Breast epithelium (tissue), 4 donors: ENCODE measurements at regions not wholly inside any gene's neighbourhood (a gene's known extent, or its start where the extent isn't known, plus 50 kb on each side); places are given as distances from the start of the nearest gene placed in this dataset.
A peak's percentile ranks its signal among the peaks of the same experiment; 100 is the strongest.

Experiments
- DNase-seq, 2 donors: peaks; one replicate each; pipeline ENCODE4 v3.0.0-alpha.2; 2019; ENCODE audit warnings: low spot score in 2 of 2
- H3K27ac ChIP-seq, 2 donors: fragments of 200-600 bp; sonication (generic) in 1 of 2; one replicate each; pipeline ENCODE4 v1.5.1; 2016 to 2019; ENCODE audit warnings: mild to moderate bottlenecking in 1 of 2
- H3K27me3 ChIP-seq, 2 donors: fragments of 200-600 bp; sonication (generic) in 1 of 2; one replicate each; pipeline versions ENCODE4 v1.5.1 to v1.6.0; 2017 to 2019; ENCODE audit warnings: control low read depth in 1 of 2, mild to moderate bottlenecking in 1 of 2
- H3K36me3 ChIP-seq: fragments of 200-600 bp; one replicate; pipeline ENCODE4 v1.5.1; 2019
- H3K4me1 ChIP-seq, 2 donors: fragments of 200-600 bp; sonication (generic); one replicate each; pipeline ENCODE4 v1.5.1; 2016 to 2019; ENCODE audit warnings: control low read depth in 1 of 2
- H3K4me3 ChIP-seq, 3 donors: fragments of 200-600 bp; sonication (generic); 1 replicate in 2 of 3; 2 replicates in 1 of 3; pipeline ENCODE4 v1.5.1; 2016 to 2019; ENCODE audit warnings: mild to moderate bottlenecking in 3 of 3, moderate library complexity in 2 of 3
- H3K9me3 ChIP-seq, 2 donors: fragments of 200-600 bp; sonication (generic) in 1 of 2; one replicate each; pipeline ENCODE4 v1.5.1; 2016 to 2019; ENCODE audit warnings: control low read depth in 1 of 2
- POLR2A ChIP-seq: fragments of 450-650 bp; IDR thresholded peaks from one replicate; pipeline ENCODE4 v1.6.1; 2016; ENCODE audit warnings: antibody characterized with exemption, mild to moderate bottlenecking, moderate library complexity
- POLR2AphosphoS5 ChIP-seq, 3 donors: sonication (generic); formaldehyde crosslinking; IDR thresholded peaks; one replicate each; pipeline ENCODE4 v1.6.1; 2017; ENCODE audit warnings: antibody characterized with exemption in 3 of 3
- intact Hi-C: fragments of 100-400 bp; cut with DNase I; formaldehyde crosslinking; loops from one replicate; pipeline ENCODE4 v1.15.1; 2023; ENCODE audit warnings: low total_unique reads
- TF ChIP-seq, protein P1 (sequence below), 3 donors: fragments of 450-650 bp; IDR thresholded peaks; one replicate each; pipeline ENCODE4 v1.5.1; 2016 to 2017; ENCODE audit warnings: antibody characterized with exemption in 3 of 3, mild to moderate bottlenecking in 3 of 3, moderate library complexity in 3 of 3

DNA sequence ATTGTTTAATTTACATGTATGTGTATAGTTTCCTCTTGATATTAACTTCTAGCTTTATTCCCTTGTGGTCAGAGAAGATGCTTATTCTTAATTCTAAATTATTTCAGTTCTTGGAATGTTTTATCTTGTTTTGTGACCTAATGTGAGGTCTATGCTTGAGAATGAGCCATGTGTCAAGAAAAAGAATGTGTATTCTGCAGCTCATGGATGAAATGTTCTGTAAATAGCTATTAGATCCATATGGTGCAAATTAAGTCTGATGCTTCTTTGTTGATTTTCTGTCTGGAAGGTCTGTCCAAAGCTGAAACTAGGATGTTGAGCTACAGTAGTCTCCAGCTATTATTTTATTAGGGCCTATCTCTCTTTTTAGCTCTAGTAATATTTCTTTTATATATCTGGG lies 187.3 kb upstream of the RASGEF1B start:
- TF ChIP-seq, protein P1, sequence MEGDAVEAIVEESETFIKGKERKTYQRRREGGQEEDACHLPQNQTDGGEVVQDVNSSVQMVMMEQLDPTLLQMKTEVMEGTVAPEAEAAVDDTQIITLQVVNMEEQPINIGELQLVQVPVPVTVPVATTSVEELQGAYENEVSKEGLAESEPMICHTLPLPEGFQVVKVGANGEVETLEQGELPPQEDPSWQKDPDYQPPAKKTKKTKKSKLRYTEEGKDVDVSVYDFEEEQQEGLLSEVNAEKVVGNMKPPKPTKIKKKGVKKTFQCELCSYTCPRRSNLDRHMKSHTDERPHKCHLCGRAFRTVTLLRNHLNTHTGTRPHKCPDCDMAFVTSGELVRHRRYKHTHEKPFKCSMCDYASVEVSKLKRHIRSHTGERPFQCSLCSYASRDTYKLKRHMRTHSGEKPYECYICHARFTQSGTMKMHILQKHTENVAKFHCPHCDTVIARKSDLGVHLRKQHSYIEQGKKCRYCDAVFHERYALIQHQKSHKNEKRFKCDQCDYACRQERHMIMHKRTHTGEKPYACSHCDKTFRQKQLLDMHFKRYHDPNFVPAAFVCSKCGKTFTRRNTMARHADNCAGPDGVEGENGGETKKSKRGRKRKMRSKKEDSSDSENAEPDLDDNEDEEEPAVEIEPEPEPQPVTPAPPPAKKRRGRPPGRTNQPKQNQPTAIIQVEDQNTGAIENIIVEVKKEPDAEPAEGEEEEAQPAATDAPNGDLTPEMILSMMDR (IDR thresholded peaks at IDR 0.05), result no peak
- TF ChIP-seq POLR2A (no peak), POLR2AphosphoS5 (IDR thresholded peaks at IDR 0.05) (no peak)
- no peak for DNase-seq
- no peaks in the 10 kb centered on the region for H3K36me3 ChIP-seq
- intact Hi-C loops, result no loop called here
- H3K9me3 ChIP-seq, result no peaks in the 10 kb centered on the region
- no peak overlapping the region for H3K4me3 ChIP-seq
- no peak overlapping the region for H3K27ac ChIP-seq
- peaks cover 0 to 5% of the 10 kb centered on the region in 2 donors for H3K4me1 ChIP-seq
- H3K27me3 ChIP-seq, result no peaks in the 10 kb centered on the region

DNA sequence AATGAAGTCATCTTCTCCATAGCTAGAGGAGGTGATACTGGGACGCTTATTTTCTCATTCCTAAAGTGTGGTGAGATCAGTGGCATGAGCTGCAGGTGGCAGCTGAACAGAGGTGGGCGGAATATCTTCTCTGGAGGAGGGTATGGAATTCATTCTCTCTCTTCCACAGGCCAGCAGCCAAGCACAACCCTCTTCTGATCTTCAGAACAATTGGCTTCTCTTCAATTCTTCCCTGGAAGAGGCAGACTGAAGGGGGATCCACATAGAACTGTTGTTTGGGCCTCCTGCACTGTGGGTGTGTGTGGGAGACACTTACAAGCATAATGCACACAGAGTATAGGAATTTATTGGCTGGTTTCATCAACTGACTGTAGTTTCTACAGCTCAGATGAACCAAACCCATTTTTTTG lies 180.4 kb upstream of the RASGEF1B start:
- Histone ChIP-seq H3K27ac (no peak overlapping the region), H3K4me1 (no peaks in the 10 kb centered on the region), H3K9me3 (no peaks in the 10 kb centered on the region), H3K27me3 (no peaks in the 10 kb centered on the region), H3K4me3 (no peak overlapping the region), H3K36me3 (no peaks in the 10 kb centered on the region)
- intact Hi-C loops, result no loop called here
- DNase-seq, result no peak
- TF ChIP-seq POLR2A (no peak), POLR2AphosphoS5 (IDR thresholded peaks at IDR 0.05) (no peak)
- TF ChIP-seq, protein P1 (IDR thresholded peaks at IDR 0.05), result no peak

DNA sequence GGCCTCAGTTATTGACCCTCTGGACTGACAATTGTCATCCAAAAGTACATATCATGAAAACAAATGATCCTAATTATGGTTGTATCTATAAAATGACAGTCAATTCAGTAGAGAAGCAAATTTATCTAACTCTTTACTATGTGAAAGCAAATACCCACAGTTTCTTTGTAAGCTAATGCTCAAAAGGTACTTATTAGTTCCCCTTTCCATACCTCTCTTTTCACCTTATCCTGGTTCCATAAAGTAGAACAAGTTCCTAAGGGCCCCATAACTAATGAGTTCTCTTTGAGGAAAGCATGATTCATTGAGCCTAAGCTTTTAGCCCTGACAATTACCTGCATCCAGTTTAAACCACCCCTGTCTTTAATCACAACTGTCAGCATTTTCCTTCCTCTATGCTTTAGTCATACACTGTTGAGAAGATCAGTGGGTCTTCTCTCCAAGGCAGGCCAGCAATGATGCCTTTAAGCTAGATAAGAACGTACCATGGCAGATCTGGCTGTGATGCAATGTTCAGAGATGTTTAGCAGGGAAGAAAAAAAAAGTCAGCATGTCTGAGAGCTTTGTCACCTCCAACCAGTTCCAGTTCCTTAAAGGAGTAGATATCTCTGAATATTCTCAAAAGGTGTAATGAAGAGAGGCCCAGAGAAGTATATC lies 179.7 kb upstream of the RASGEF1B start:
- intact Hi-C loops, result no loop called here
- no peak for DNase-seq
- peak overlapping the region in 1 of 2 donors; percentile 16 for H3K27ac ChIP-seq
- H3K36me3 ChIP-seq, result no peaks in the 10 kb centered on the region
- no peaks in the 10 kb centered on the region for H3K4me1 ChIP-seq
- TF ChIP-seq POLR2A (no peak), POLR2AphosphoS5 (IDR thresholded peaks at IDR 0.05) (no peak)
- TF ChIP-seq, protein P1 (IDR thresholded peaks at IDR 0.05), result no peak
- no peak overlapping the region for H3K4me3 ChIP-seq
- H3K9me3 ChIP-seq, result no peaks in the 10 kb centered on the region
- no peaks in the 10 kb centered on the region for H3K27me3 ChIP-seq

DNA sequence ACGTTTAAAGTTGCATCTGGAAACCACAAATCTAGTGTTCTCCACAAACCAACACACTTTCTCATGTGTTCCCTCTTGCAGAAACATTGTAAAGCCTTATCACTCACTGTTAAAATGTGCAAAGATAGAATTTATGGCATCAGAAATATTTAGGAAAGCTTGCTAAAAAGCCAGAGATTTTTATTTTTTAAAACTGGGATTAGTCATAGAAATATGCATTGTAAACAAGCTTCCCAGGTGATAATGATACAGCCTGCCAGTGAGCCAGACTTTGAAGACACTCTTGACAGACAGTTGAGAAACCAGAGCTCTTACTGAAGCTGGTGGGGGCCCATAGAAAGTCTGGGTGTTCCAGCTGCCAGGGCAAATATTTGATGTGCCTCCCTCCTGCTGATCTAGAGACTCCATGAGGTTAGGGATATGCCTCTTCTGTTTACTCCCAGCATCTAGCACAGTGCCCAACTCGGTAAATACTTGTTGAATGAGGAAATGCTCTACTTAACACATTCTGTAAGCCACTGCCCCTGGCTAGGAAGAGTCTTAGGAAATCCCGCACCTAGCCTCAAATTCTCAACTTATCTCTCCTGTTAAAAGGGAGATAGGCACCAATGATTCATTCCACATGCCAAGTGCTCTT lies 179.0 kb upstream of the RASGEF1B start:
- TF ChIP-seq POLR2AphosphoS5 (IDR thresholded peaks at IDR 0.05) (no peak), POLR2A (no peak)
- TF ChIP-seq, protein P1 (IDR thresholded peaks at IDR 0.05), result no peak
- no peak for DNase-seq
- Histone ChIP-seq H3K36me3 (no peaks in the 10 kb centered on the region), H3K4me1 (no peaks in the 10 kb centered on the region), H3K9me3 (no peaks in the 10 kb centered on the region), H3K4me3 (no peak overlapping the region), H3K27me3 (no peaks in the 10 kb centered on the region), H3K27ac (peak overlapping the region in 1 of 2 donors; percentile 16)
- intact Hi-C loops, result no loop called here

DNA sequence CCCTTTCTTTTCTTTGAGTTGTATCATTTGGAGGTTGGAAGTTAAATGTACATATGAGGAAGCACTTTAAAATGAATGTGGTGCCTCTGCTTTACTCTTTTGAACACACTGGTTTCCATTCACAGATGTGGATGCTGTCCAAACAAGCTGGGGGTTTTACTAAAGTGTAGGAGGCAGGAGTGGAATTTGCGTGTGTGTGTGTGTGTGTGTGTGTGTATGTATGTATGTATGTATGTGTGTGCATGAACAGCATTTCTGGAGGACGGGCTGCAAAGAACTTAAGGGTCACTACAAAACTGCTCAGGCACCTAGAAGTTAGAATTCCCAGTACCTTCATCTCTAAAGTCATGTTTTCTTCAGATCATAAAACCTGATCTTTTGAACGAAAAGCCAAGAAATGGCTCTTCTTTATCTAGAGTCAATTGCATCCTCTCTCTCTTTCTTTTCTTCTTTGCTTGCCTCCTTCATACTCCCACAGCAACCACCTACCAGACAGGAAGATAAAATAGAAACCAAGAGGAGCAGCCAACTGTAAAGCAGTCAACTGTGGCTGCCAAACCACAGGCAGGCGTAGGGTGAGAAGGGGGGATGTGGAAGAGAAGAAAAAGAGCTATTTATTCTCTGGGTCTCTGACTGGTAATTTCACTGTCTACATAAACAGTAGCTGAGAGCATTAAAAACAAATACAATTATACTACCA lies 177.0 kb upstream of the RASGEF1B start:
- no peak overlapping the region for H3K4me3 ChIP-seq
- intact Hi-C loops, result no loop called here
- no peak for TF ChIP-seq POLR2A
- no peak for TF ChIP-seq POLR2AphosphoS5 (IDR thresholded peaks at IDR 0.05)
- TF ChIP-seq, protein P1 (IDR thresholded peaks at IDR 0.05), result no peak
- no peaks in the 10 kb centered on the region for H3K36me3 ChIP-seq
- H3K9me3 ChIP-seq, result no peaks in the 10 kb centered on the region
- H3K27me3 ChIP-seq, result no peaks in the 10 kb centered on the region
- no peak for DNase-seq
- H3K4me1 ChIP-seq, result no peaks in the 10 kb centered on the region
- no peak overlapping the region for H3K27ac ChIP-seq
